Myocyte (in vitro differentiated cells): ENCODE measurements at regions not wholly inside any gene's neighbourhood (a gene's known extent, or its start where the extent isn't known, plus 50 kb on each side); places are given as distances from the start of the nearest gene placed in this dataset.
"Not testable (repeated sequence)": the region's sequence is repeated elsewhere in the genome, so short reads cannot be mapped to it uniquely, and the experiment has no call there.

Source experiments
- DNase-seq: peaks from one replicate; pipeline ENCODE4 v3.0.0-alpha.2; 2012; ENCODE audit warnings: low read depth

DNA sequence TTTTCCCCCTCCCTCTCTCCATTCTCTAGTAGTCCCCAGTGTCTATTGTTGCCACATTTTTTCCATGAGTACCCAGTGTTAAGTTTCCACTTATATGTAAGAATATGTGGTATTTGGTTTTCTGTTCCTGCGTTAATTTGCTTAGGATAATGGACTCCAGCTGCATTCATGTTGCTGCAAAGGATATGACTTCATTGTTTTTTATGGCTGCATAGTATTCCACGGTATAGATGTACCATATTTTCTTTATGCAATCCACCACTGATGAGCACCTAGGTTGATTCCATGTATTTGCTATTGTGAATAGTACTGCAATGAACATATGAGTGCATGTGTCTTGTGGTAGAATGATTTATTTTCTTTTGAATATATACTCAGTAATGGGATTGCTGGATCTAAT, 77.4 kb upstream of the MEGF10 start:
- no peak for DNase-seq

DNA sequence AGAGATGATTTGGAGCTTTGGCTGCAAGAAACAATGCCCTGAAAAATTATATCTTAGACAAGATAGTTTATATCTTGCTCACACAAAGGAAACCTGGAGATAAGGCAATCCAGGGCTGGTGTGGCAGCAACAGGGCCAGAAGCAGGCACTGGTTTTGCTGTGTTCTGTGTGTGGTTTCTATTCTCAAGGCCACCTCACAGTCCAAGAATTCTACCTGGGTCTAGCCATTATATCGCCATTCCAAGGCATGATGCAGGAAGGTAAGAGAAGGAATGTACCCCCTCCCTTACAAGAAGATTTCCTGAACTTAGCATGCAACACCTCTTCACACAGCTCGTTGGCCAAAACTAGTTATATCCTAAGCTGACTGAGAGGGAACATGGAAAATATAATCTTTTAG, 74.5 kb upstream of the MEGF10 start:
- DNase-seq = no peak

DNA sequence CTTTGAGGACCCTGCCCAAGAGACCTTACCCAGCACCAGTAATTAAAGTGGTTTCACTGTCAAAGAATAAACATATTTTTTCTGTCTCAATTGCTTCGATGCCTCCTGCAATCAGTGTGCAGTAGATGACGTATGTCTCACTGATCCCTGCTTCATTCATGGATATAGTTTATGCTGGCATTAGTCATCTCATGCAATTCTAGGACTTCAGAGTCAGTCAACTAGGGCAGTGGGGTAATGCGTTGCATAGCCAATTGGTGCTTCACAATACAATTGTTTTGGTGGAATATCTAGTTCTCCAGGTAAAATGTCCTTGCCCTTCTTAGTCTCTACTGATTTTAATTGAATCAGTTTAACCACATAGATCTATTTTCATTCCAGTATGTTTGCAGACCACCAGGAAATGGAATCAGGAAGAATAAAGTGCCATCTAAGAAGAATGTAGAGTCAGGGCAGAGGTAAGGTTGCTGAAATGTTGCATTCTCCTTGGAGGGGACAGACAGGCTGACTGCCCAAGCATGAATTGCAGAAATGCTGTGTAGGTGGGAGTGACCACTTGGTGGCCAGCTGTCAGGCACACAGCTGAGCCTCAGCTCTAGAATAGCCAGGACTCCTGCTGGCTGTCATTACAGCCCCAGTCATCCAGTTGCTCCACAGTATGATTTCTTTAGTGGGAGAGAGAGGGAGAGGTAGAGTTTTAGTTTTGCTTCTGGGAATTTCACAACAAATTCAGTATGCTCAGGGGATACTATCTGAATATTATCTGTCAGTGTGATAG, 73.5 kb upstream of the MEGF10 start:
- DNase-seq = peak; percentile 79

DNA sequence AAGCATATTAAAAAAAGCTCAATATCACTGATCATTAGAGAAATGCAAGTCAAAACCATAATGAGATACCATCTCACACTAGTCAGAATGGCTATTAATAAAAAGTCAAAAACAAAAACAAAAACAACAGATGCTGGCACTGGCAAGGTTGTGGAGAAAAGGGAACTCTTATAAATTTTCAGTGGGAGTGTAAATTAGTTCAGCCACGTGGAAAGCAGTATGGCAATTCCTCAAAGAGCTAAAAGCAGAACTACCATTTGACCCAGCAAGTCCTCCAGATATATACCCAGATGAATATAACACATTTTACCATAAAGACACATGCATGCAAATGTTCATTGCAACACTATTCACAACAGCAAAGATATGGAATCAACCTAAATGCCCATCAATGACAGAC, 68.7 kb upstream of the MEGF10 start:
- DNase-seq = not testable (repeated sequence)

DNA sequence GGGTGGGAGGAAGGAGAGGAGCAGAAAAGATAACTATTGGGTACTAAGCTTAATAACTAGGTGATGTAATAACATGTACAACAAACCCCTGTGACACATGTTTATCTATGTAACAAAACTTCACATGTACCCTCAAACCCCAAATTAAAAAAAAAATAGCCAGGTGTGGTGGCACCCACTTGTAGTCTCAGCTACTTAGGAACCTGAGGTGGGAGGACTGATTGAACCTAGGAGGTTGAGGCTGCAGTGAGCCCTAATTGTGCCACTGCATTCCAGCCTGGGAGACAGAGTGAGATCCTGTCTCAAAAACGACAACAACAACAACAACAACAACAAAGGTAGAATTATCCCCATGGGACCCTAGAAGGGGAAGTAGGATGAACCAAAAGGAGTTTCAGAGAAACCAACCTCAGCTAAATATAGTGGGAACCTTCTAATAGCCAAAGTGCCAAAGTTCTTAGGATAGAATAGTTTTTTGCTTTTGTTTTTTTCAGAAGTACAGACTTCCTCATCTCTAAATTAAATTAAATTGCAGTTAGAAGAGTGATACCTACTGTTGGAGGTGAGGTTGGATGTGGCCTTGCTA, 67.9 kb upstream of the MEGF10 start:
- DNase-seq = not testable (repeated sequence)

DNA sequence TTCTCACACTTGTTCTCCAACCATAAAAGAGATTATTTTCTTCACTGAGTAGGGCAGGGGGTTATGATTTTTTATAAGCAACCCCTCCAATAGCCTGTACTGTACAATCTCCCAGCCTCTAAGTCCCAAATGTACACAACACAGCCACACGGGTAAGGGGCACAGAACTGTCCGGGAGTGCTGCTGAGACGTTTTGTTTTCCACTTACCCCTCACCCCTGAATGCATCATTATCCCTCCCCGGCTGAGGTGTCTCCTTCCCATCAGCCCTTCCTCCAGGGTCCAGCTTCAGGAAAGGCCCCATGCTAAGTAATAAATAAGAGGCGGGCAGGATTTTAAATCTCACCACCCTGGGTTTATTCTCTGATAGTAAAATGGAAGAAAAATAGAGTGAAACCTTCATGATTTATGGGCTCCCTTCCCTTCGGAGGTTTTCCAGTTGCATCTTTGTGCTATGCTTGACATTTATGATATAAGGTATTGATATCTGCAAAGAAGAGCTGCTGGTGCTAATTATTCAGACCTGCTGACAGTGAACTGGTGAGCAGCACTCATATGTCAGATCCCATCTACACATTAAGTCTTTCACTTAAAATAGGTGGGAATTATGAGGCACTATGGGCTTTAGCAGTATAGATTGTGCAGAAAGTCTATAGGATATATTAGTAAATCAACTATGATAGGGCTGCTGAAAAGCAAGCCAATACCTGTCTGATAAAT, 67.2 kb upstream of the MEGF10 start:
- no peak for DNase-seq

DNA sequence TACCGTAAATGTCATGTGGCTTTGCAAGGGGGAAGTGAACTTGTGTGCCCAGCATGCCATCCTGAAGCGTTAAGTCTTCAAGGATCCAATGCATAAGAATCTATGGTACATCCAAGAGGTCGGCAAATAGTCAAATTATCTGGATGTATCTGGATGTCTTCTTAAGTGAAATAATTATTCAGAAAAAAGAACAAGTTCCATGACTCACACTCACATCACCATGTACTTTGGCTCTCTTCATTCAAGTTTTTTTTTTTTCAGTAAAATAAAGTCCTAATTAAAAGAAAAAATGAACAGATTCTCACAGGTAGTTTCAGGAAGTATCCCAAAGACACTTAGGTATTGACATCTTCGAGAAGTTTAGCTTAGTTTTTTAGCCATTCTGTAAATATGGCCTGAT, 62.7 kb upstream of the MEGF10 start:
- DNase-seq = no peak

DNA sequence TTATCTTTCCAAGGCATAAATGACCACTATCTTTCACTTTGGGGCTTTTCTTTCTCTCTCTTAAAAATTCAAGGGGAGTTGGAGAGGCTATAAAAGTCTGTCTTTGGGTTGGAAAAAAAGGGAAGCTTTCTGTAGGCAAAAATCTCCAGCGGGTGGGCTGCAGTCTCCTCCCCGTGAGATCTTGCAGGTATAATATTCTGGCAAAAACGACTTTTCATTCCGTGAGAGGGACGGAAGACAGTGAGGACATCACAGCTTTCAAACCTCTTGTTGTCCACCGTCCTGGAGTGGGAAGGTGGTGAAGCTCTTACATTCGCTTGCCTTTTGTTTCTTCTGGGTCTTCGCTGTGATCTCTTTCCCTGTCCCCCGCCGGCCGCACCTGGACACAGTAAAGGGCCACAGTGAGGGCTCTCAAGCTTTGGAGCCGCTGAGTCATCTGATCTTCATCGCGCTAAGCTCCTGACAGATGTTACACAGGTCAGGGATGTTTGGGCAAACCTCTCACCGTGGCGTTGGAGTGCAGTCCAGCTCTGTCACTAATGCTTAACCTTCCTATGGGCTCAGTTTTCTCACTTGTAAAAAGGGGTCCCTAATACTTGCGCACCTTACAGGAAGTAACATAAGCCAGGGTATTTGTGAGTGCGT, 61.9 kb upstream of the MEGF10 start:
- no peak for DNase-seq

DNA sequence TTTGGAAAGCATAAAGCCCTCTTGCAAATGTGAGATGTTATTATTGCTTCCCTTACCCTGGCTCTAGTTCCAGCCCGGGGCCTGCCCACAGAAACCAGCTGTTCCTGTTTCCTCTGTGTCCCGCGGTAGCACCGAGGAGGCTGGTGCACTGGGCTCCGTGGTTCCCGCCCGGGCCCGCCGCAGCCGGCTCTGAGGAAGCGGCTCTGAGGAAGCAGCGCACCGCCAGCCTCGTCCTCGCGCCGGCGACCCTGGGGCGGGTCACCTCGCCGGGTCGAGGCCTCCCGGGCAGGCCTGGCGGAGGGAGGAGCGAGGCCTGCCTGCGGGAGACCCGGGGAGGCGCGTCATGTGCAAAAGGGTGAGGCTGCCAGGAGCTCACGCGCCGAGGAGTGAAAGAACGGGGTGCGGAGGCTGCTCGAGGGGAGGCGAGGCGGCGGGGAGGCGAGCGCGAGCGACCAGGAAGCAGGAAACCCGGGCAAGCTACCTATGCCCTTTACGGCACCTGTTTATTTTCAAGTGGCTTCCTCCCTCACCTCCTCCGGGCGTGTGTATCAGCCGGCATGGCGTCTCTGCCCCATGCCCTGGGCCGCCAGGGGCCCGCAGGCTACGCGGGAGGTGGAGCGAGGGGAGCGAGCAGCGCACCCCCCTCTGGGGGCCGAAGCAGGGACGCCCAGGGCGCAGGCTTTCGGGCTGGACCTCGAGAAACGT, 61.3 kb upstream of the MEGF10 start:
- peak; percentile 68 for DNase-seq

DNA sequence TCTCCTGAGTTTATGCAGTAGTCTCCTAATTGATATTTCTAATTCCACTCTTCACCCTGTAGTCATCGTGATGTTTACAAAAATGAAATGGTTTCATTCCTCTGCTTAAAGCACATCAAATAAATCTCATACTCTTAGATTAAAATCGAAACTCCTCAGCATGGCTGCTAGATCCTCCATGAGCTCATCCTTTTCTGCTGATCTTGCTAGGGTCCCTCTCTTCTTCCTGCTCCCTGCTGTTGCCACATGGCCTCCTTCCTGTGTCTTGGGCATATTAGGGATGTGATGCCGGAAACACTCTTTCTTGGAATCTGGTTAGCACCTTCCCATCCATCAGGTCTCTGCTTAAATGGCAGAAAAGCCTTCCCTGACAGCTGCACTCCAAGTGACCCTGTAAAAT, 59.5 kb upstream of the MEGF10 start:
- no peak for DNase-seq

DNA sequence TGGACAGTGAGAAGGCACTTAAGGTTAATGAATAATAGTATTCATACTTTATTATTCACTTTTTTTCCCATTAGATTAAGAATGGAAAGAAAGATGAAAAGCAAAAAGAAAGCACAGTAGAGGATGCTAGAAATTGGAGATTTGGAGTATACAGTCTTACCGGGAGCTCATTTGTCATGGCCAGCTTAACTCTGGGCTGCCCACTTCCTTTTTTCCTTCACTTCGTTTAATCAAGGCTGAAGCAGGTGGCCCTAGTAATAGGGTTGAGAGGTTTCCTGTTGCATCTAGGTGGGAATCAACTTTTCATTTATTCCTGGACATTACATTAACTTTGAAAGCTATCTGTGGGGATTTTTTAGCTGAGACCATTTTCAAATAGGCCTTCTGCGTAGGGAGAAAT, 57.0 kb upstream of the MEGF10 start:
- DNase-seq = no peak

DNA sequence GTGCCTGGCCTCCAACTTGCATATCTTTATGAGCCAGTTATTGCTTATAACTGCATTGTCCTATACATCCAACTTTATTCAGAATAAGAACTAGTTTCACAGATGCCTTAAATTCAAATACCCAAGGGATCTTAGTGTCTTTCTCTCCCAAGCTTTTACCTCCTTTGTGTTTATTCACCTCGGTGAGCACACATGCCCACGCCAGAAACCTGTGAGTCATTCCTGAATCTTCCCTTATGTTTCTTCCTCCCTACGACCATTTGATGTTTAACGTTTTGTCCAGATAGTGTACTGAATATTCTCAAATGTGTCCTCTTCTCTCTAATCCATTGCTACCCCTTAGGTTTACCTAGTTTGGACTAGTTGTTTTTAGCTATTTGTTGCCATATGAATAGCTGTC, 55.5 kb upstream of the MEGF10 start:
- DNase-seq = no peak

DNA sequence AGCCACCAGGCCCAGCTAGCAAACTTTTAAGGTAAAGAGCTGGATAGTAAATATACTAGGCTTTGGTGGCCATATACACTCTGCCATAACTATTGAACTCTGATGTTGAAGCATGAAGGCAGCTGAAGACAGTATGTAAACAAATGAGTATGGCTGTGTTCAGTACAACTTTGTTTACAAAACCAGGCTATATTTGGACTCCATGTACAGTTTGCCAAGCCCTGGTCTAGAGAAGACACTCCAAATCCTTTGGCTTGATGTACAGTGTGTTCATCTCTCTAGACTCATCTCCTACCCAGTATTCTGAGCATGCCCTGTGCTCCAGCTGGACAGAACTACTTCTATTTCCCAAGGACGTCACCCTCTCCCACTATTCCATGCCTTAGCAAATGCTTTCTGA, 54.3 kb upstream of the MEGF10 start:
- DNase-seq = no peak
